GM12878 (cell line): ENCODE measurements at regions not wholly inside any gene's neighbourhood (a gene's known extent, or its start where the extent isn't known, plus 50 kb on each side); places are given as distances from the start of the nearest gene placed in this dataset.

Source experiments
- ATAC-seq: fragments of 200-7000 bp; cut with Tn5 transposase; 3 replicates; pipeline ENCODE4 v1.9.1; 2020; ENCODE audit warnings: mild to moderate bottlenecking, moderate library complexity
- BruUV-seq: library from RNA; stranded (reverse); fragments of 400-500 nt; replicated peaks from 2 replicates; lab custom pipeline; 2021; lab: Mats Ljungman, UMichigan
- CTCF ChIA-PET: fragments of 300-600 bp; sonication (Branson Sonifier 250); formaldehyde crosslinking; extraction: SDS; loops from one replicate; lab custom pipeline; 2021; ENCODE audit warnings: inconsistent platforms; lab: Yijun Ruan, JAX
- POLR2A ChIA-PET: fragments of 350-600 bp; formaldehyde crosslinking; extraction: SDS; loops from one replicate; lab custom pipeline; 2021; ENCODE audit warnings: inconsistent platforms; lab: Charles Lee
- RAD21 ChIA-PET: fragments of 300-600 bp; sonication (Branson Sonifier 250); formaldehyde crosslinking; loops from one replicate; lab custom pipeline; 2023; ENCODE audit warnings: antibody characterized with exemption; ENCODE audit not compliant: unreplicated experiment; lab: Charles Lee
- SMC1A ChIA-PET: fragments of 300-600 bp; sonication (Branson Sonifier 250); formaldehyde crosslinking; loops from one replicate; lab custom pipeline; 2023; ENCODE audit not compliant: unreplicated experiment, uncharacterized antibody; lab: Charles Lee
- DNase-seq: peaks from one replicate; pipeline ENCODE4 v3.0.0-alpha.2; 2011; ENCODE audit warnings: low read depth, low spot score
- FAIRE-seq: peaks from 3 replicates; lab custom pipeline; 2011; peaks lifted over from hg19 to GRCh38; lab: Jason Lieb, UNC
- H2AFZ ChIP-seq: 2 replicates; pipeline ENCODE4 v1.6.0; 2011; ENCODE audit warnings: low read depth, low read length, control low read depth; ENCODE audit not compliant: control insufficient read depth
- H3K27ac ChIP-seq: 2 replicates; pipeline ENCODE4 v1.5.1; 2011; ENCODE audit warnings: control low read depth; ENCODE audit not compliant: control insufficient read depth, insufficient read depth
- H3K27me3 ChIP-seq, 2 experiments: replicated peaks in 1 of 2; 2 replicates each; pipeline versions ENCODE4 v1.6.0 to v1.6.1; 2011; ENCODE audit warnings: low read length in 1 of 2; ENCODE audit not compliant: control insufficient read depth in 2 of 2, insufficient read depth in 2 of 2
- H3K36me3 ChIP-seq, 2 experiments: 2 replicates each; pipeline ENCODE4 v1.5.1; 2011; ENCODE audit warnings: low read length in 1 of 2; ENCODE audit not compliant: control insufficient read depth in 2 of 2, insufficient read depth in 2 of 2
- H3K4me1 ChIP-seq: 2 replicates; pipeline ENCODE4 v1.6.1; 2011; ENCODE audit warnings: mild to moderate bottlenecking, low read length, moderate library complexity, mixed read lengths; ENCODE audit not compliant: control insufficient read depth, insufficient read depth
- H3K4me2 ChIP-seq: 2 replicates; pipeline ENCODE4 v1.6.0; 2011; ENCODE audit warnings: control low read depth; ENCODE audit not compliant: control insufficient read depth, insufficient read depth
- H3K4me3 ChIP-seq: fragments of 200-600 bp; sonication (generic); 2 replicates; pipeline ENCODE4 v1.5.1; 2016
- H3K79me2 ChIP-seq: 2 replicates; pipeline ENCODE4 v1.6.0; 2011; ENCODE audit warnings: low read length; ENCODE audit not compliant: control insufficient read depth, insufficient read depth
- H3K9ac ChIP-seq: 2 replicates; pipeline ENCODE4 v1.8.0; 2011; ENCODE audit warnings: low read length, control low read depth, mixed read lengths; ENCODE audit not compliant: control insufficient read depth, insufficient read depth
- H3K9me3 ChIP-seq: replicated peaks from 3 replicates; pipeline ENCODE4 v1.5.1; 2011; ENCODE audit warnings: mild to moderate bottlenecking, low read length; ENCODE audit not compliant: control insufficient read depth, insufficient read depth
- H4K20me1 ChIP-seq: 2 replicates; pipeline ENCODE4 v1.6.0; 2011; ENCODE audit not compliant: control insufficient read depth, insufficient read depth
- ASH2L ChIP-seq: fragments of 300-600, 200-600 bp; sonication (generic); IDR thresholded peaks from 2 replicates; pipeline ENCODE4 v1.6.1; 2017; ENCODE audit warnings: low read depth, mild to moderate bottlenecking, borderline replicate concordance
- BCL3 ChIP-seq: IDR thresholded peaks from 2 replicates; pipeline ENCODE4 v1.6.1; 2011; ENCODE audit warnings: borderline replicate concordance, low read depth, mild to moderate bottlenecking, moderate library complexity, low read length; ENCODE audit not compliant: insufficient read depth, poor library complexity, severe bottlenecking
- BMI1 ChIP-seq: fragments of 450-650 bp; IDR thresholded peaks from 2 replicates; pipeline ENCODE4 v1.6.1; 2016; ENCODE audit warnings: mild to moderate bottlenecking, moderate library complexity, borderline replicate concordance
- CEBPZ ChIP-seq: fragments of 150-350 bp; IDR thresholded peaks from 2 replicates; pipeline ENCODE4 v1.6.1; 2016; ENCODE audit warnings: low read depth, low read length
- ESRRA ChIP-seq: IDR thresholded peaks from 2 replicates; pipeline ENCODE4 v1.6.1; 2012; ENCODE audit warnings: mild to moderate bottlenecking, low read length, improper control_type of control experiment
- GABPA ChIP-seq: IDR thresholded peaks from 2 replicates; pipeline ENCODE4 v1.6.1; 2014; ENCODE audit warnings: antibody characterized with exemption, low read depth, mild to moderate bottlenecking, inconsistent platforms
- MEF2A ChIP-seq: IDR thresholded peaks from 2 replicates; pipeline ENCODE4 v1.6.1; 2011; ENCODE audit warnings: low read depth, mild to moderate bottlenecking, low read length, moderate library complexity; ENCODE audit not compliant: insufficient read depth
- NBN ChIP-seq: fragments of 450-650 bp; IDR thresholded peaks from 2 replicates; pipeline ENCODE4 v1.6.1; 2016
- REST ChIP-seq: IDR thresholded peaks from 2 replicates; pipeline ENCODE4 v1.6.1; 2012; ENCODE audit warnings: mild to moderate bottlenecking, low read depth, low read length
- SP1 ChIP-seq: IDR thresholded peaks from one replicate; pipeline ENCODE4 v1.6.1; 2011; ENCODE audit warnings: low read depth, low read length
- STAT3 ChIP-seq: IDR thresholded peaks from 2 replicates; pipeline ENCODE4 v1.6.1; 2011; ENCODE audit warnings: low read depth, low read length, improper control_type of control experiment
- USF1 ChIP-seq: IDR thresholded peaks from 2 replicates; pipeline ENCODE4 v1.6.1; 2011; ENCODE audit warnings: borderline replicate concordance, low read depth, mild to moderate bottlenecking, moderate library complexity, mixed read lengths, low read length; ENCODE audit not compliant: insufficient read depth; ENCODE audit errors: extremely low read length
- ZZZ3 ChIP-seq: IDR thresholded peaks from 2 replicates; pipeline ENCODE4 v1.6.1; 2011; ENCODE audit warnings: low read depth; ENCODE audit not compliant: control insufficient read depth, insufficient read length
- WGBS: methylation state at CpG from one replicate; pipeline ENCODE4 v1.1.6; 2016; ENCODE audit warnings: low lambda C conversion rate; ENCODE audit not compliant: insufficient replicate concordance, insufficient coverage; ENCODE audit errors: missing lambda C conversion rate; 5-methylcytosine and 5-hydroxymethylcytosine counted together
- in situ Hi-C: fragments of 300-500 bp; cut with MboI; formaldehyde crosslinking; loops from 9 replicates; pipeline ENCODE4 v1.14.3; 2018; ENCODE audit warnings: mixed read lengths
- intact Hi-C: fragments of 100-400 bp; cut with micrococcal nuclease; formaldehyde crosslinking; loops from one replicate; pipeline ENCODE4 v1.14.2; 2022; ENCODE audit not compliant: unreplicated experiment

GRCh38 chr6:76552268-76552667 lies 479.8 kb upstream of the IMPG1 start:
- in situ Hi-C loops (no loop called here), intact Hi-C loops (no loop called here)
- FAIRE-seq (no peak), ATAC-seq (no peak), DNase-seq (no peak)
- Histone ChIP-seq H3K27ac (no peak overlapping the region), H3K27me3 (no peaks in the 10 kb centered on the region), H3K9ac (no peak overlapping the region), H3K9me3 (no peaks in the 10 kb centered on the region), H3K4me2 (no peak overlapping the region), H3K4me3 (no peak overlapping the region), H3K36me3 (no peaks in the 10 kb centered on the region), H3K4me1 (no peaks in the 10 kb centered on the region)
- POLR2A ChIA-PET: no interaction called here
- CTCF ChIA-PET: interaction anchor here (0.6 kb wide), 1 partner anchor 16 kb away, joined by 3 read pairs; no protein-coding TSS in a partner anchor
- no TSS peak for BruUV-seq
- RAD21 ChIA-PET: no interaction called here
- TF ChIP-seq CEBPZ (no peak), BMI1 (no peak), ZZZ3 (no peak), USF1 (no peak), BCL3 (no peak), ASH2L (no peak), STAT3 (no peak), REST (no peak), NBN (no peak), MEF2A (no peak), ESRRA (no peak), SP1 (no peak), GABPA (no peak)
- TF ChIP-seq, all 136 proteins: peak for 0
- Histone ChIP-seq H2AFZ (no peak overlapping the region), H3K79me2 (no peaks in the 10 kb centered on the region), H4K20me1 (no peaks in the 10 kb centered on the region)
- 56% methylated on average over 4 of the region's 4 CpGs for WGBS
- SMC1A ChIA-PET: no interaction called here
